HL-60 (cell line): ENCODE measurements at regions not wholly inside any gene's neighbourhood (a gene's known extent, or its start where the extent isn't known, plus 50 kb on each side); places are given as distances from the start of the nearest gene placed in this dataset.

ENCODE experiments used
- DNase-seq, 2 experiments: peaks; one replicate each; pipeline ENCODE4 v3.0.0-alpha.2; 2010 to 2020; ENCODE audit warnings: low read depth in 1 of 2, low spot score in 1 of 2
- H3K27ac ChIP-seq: fragments of 250-450 bp; sonication (Bioruptor Pico); replicated peaks from 2 replicates; pipeline ENCODE4 v1.5.1; 2020; ENCODE audit warnings: mild to moderate bottlenecking, moderate library complexity
- H3K27me3 ChIP-seq: fragments of 250-450 bp; sonication (Bioruptor Pico); 2 replicates; pipeline ENCODE4 v1.5.1; 2021; ENCODE audit warnings: mild to moderate bottlenecking, moderate library complexity; ENCODE audit not compliant: insufficient read depth, poor library complexity, severe bottlenecking
- H3K4me3 ChIP-seq: replicated peaks from 2 replicates; pipeline ENCODE4 v1.5.1; 2011; ENCODE audit warnings: mild to moderate bottlenecking, control low read depth, low read length; ENCODE audit not compliant: insufficient read depth
- CTCF ChIP-seq: IDR thresholded peaks from one replicate; pipeline ENCODE4 v1.5.1; 2011; ENCODE audit warnings: low read length, control low read depth, inconsistent platforms; ENCODE audit not compliant: insufficient read depth
- GABPA ChIP-seq: IDR thresholded peaks from 2 replicates; pipeline ENCODE4 v1.6.1; 2012; ENCODE audit warnings: low read depth
- POLR2AphosphoS5 ChIP-seq: IDR thresholded peaks from 2 replicates; pipeline ENCODE4 v1.6.1; 2012; ENCODE audit warnings: low read depth
- SPI1 ChIP-seq: IDR thresholded peaks from 2 replicates; pipeline ENCODE4 v1.6.1; 2012; ENCODE audit warnings: low read depth, mild to moderate bottlenecking, borderline replicate concordance
- TF ChIP-seq, protein P1 (sequence below): IDR thresholded peaks from 2 replicates; pipeline ENCODE4 v1.6.1; 2012; ENCODE audit warnings: low read depth; ENCODE audit not compliant: insufficient replicate concordance

GRCh38 chr2:19793132-19793750, 108.5 kb downstream of the TTC32 start:
- TF ChIP-seq, protein P1, sequence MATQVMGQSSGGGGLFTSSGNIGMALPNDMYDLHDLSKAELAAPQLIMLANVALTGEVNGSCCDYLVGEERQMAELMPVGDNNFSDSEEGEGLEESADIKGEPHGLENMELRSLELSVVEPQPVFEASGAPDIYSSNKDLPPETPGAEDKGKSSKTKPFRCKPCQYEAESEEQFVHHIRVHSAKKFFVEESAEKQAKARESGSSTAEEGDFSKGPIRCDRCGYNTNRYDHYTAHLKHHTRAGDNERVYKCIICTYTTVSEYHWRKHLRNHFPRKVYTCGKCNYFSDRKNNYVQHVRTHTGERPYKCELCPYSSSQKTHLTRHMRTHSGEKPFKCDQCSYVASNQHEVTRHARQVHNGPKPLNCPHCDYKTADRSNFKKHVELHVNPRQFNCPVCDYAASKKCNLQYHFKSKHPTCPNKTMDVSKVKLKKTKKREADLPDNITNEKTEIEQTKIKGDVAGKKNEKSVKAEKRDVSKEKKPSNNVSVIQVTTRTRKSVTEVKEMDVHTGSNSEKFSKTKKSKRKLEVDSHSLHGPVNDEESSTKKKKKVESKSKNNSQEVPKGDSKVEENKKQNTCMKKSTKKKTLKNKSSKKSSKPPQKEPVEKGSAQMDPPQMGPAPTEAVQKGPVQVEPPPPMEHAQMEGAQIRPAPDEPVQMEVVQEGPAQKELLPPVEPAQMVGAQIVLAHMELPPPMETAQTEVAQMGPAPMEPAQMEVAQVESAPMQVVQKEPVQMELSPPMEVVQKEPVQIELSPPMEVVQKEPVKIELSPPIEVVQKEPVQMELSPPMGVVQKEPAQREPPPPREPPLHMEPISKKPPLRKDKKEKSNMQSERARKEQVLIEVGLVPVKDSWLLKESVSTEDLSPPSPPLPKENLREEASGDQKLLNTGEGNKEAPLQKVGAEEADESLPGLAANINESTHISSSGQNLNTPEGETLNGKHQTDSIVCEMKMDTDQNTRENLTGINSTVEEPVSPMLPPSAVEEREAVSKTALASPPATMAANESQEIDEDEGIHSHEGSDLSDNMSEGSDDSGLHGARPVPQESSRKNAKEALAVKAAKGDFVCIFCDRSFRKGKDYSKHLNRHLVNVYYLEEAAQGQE = no peak
- TF ChIP-seq CTCF (no peak), GABPA (no peak), POLR2AphosphoS5 (no peak), SPI1 (no peak)
- Histone ChIP-seq H3K27me3 (no peaks in the 10 kb centered on the region), H3K27ac (no peak overlapping the region), H3K4me3 (no peak overlapping the region)
- DNase-seq = no peak

DNA sequence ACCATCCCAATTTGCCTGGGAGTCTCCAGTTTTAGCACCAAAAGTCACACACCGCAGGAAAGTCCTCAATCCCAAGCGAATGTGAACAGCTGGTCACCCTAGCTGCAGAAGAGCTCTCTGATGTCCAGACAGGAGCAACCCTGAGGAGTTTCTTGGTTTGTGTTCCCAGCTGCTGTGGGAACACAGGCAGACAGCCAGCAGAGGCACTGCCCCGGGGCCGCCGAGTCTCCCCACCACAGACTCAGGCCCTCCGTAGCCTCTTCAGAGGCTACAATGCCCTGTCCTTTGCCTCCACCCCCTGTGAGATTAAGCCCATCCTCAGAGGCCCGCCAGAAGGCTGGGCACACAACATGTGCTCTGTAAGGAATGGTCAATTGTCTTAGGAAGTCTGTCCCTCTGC, 111.5 kb downstream of the TTC32 start:
- no peak for TF ChIP-seq POLR2AphosphoS5
- TF ChIP-seq CTCF = no peak
- Histone ChIP-seq H3K27me3 (no peaks in the 10 kb centered on the region), H3K27ac (no peak overlapping the region), H3K4me3 (no peak overlapping the region)
- no peak for DNase-seq

- Histone ChIP-seq H3K27me3 (no peaks in the 10 kb centered on the region), H3K4me3 (no peak overlapping the region), H3K27ac (no peak overlapping the region)
- no peak for TF ChIP-seq GABPA
- no peak for TF ChIP-seq POLR2AphosphoS5
- no peak for TF ChIP-seq SPI1
- no peak for TF ChIP-seq CTCF
- TF ChIP-seq, protein P1 = no peak
- no peak for DNase-seq
These were observed 114.6 kb downstream of the TTC32 start for GRCh38 chr2:19787134-19787533.

DNA sequence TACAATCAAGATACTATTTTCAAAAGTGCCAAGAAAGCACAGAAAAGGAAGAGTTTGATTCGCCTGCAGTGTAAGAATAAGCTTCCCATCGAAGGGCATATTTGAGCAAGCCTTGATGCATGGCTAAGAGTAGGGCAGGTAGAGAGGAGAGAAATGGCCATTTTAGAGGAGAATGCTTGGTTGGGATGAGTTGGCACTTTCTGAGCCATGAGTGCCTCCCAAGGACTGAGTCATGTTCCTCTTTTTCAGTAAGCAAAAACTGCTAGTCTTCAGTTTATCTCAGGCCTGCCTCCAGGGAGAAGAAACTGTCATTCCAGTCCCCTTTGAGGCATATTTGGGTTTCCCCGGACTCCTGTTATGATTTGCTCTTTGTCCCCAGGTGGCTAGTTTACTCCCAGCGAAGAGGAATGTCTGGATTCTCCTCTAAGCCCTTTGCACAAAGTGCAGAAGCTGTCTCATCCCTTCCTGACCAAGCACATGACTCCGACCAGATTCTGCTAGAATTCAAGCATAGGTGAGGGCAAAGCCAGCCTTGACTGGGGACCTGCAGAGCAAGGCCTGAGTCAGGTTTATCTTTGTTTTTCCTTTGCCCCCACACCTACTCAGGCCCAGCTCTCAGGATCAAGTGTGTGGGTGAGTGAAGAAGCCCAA, 115.2 kb downstream of the TTC32 start:
- Histone ChIP-seq H3K4me3 (no peak overlapping the region), H3K27me3 (no peaks in the 10 kb centered on the region), H3K27ac (peak overlapping the region; percentile 43)
- TF ChIP-seq SPI1 (peak; percentile 47; the same call in 1 of the 2 replicates), CTCF (no peak)
- TF ChIP-seq, protein P1 = no peak
- DNase-seq = peak in 1 of 2 experiments; percentile 66
